ENCODE measurements at regions not wholly inside any gene's neighbourhood (a gene's known extent, or its start where the extent isn't known, plus 50 kb on each side); places are given as distances from the start of the nearest gene placed in this dataset.

GRCh38 chr1:164163289-164163849 lies 395.6 kb upstream of the PBX1 start:
- Histone ChIP-seq H3K27ac (ENCODE audit: insufficient read depth, low read length) (no peak overlapping the region), H3K18ac (ENCODE audit: low read depth, low read length) (no peak overlapping the region), H2BK120ac (ENCODE audit: low read depth, low read length) (no peak overlapping the region), H3K56ac (ENCODE audit: extremely low read depth, insufficient read depth, low read length) (no peak overlapping the region), H3K4me2 (ENCODE audit: low read depth, low read length) (no peak overlapping the region), H2AFZ (replicated peaks; ENCODE audit: low read length, poor library complexity) (no peak overlapping the region), H3K79me1 (ENCODE audit: low read depth in 1 of 2, low read length in 2 of 2) (no peaks in the 10 kb centered on the region), H3K4me3 (ENCODE audit: insufficient read depth, low read depth, low read length) (no peak overlapping the region), H2BK15ac (ENCODE audit: low read depth, low read length) (no peak overlapping the region), H3K4me1 (ENCODE audit: control insufficient read depth, insufficient read depth, low read length) (no peaks in the 10 kb centered on the region), H3K36me3 (ENCODE audit: control insufficient read depth, insufficient read depth, low read length) (no peaks in the 10 kb centered on the region), H2BK5ac (ENCODE audit: low read depth, low read length, poor library complexity, severe bottlenecking) (no peak overlapping the region), H4K8ac (ENCODE audit: low read depth in 2 of 2, low read length in 2 of 2) (no peak overlapping the region), H3K23ac (ENCODE audit: low read depth, low read length) (no peak overlapping the region), H3K9me3 (ENCODE audit: control insufficient read depth, insufficient read depth, low read length) (no peaks in the 10 kb centered on the region), H2AK5ac (ENCODE audit: low read depth, low read length) (no peak overlapping the region), H3K9ac (ENCODE audit: low read depth, low read length) (no peak overlapping the region), H3K14ac (replicated peaks; ENCODE audit: low read depth, low read length) (no peak overlapping the region), H4K5ac (ENCODE audit: low read depth, low read length) (no peak overlapping the region), H3K27me3 (ENCODE audit: control insufficient read depth, insufficient read depth, low read length) (no peaks in the 10 kb centered on the region), H4K20me1 (ENCODE audit: insufficient read depth, low read length) (no peaks in the 10 kb centered on the region), H3K4ac (ENCODE audit: low read depth, low read length) (no peak overlapping the region), H2AK9ac (replicated peaks; ENCODE audit: low read depth, low read length, poor library complexity) (no peak overlapping the region), H2BK20ac (ENCODE audit: low read depth, low read length) (no peak overlapping the region), H3K9me1 (ENCODE audit: insufficient read depth, low read length) (no peaks in the 10 kb centered on the region), H4K91ac (ENCODE audit: insufficient read depth, low read depth, low read length) (no peak overlapping the region)
- no TSS peak for BruUV-seq (replicated peaks)
- WGBS, 2 experiments (ENCODE audit: extremely low coverage in 2 of 2, insufficient read length in 1 of 2): no CpG with 5 or more reads among the region's 1 CpG
- POLR2A ChIA-PET (ENCODE audit: unreplicated experiment): no interaction called here
- in situ Hi-C loops (cut with MboI; ENCODE audit: low sequenced_read_pairs) (no loop called here), dilution Hi-C loops (cut with HindIII; ENCODE audit: low sequenced_read_pairs, unreplicated experiment) (no loop called here), intact Hi-C loops (cut with micrococcal nuclease) (no loop called here)
- TF ChIP-seq RAD21 (IDR thresholded peaks at IDR 0.05; ENCODE audit: low read length) (no peak), BHLHE40 (IDR thresholded peaks at IDR 0.05; ENCODE audit: low read depth, low read length) (no peak), MAFK (IDR thresholded peaks at IDR 0.05; ENCODE audit: low read depth, low read length) (no peak), CEBPB (IDR thresholded peaks at IDR 0.05; ENCODE audit: low read depth, low read length) (no peak), RCOR1 (IDR thresholded peaks at IDR 0.05; ENCODE audit: insufficient replicate concordance, low read length) (no peak), POLR2A (IDR thresholded peaks at IDR 0.05; ENCODE audit: low read depth, low read length) (no peak), NFE2L2 (IDR thresholded peaks at IDR 0.05; ENCODE audit: low read depth, low read length) (no peak), SMC3 (IDR thresholded peaks at IDR 0.05; ENCODE audit: low read depth, low read length) (no peak), MXI1 (IDR thresholded peaks at IDR 0.05; ENCODE audit: borderline replicate concordance, low read depth, low read length) (no peak), CHD1 (IDR thresholded peaks at IDR 0.05; ENCODE audit: low read depth, low read length) (no peak), MAZ (IDR thresholded peaks at IDR 0.05; ENCODE audit: borderline replicate concordance, low read depth, low read length) (no peak)
- TF ChIP-seq, protein P1, sequence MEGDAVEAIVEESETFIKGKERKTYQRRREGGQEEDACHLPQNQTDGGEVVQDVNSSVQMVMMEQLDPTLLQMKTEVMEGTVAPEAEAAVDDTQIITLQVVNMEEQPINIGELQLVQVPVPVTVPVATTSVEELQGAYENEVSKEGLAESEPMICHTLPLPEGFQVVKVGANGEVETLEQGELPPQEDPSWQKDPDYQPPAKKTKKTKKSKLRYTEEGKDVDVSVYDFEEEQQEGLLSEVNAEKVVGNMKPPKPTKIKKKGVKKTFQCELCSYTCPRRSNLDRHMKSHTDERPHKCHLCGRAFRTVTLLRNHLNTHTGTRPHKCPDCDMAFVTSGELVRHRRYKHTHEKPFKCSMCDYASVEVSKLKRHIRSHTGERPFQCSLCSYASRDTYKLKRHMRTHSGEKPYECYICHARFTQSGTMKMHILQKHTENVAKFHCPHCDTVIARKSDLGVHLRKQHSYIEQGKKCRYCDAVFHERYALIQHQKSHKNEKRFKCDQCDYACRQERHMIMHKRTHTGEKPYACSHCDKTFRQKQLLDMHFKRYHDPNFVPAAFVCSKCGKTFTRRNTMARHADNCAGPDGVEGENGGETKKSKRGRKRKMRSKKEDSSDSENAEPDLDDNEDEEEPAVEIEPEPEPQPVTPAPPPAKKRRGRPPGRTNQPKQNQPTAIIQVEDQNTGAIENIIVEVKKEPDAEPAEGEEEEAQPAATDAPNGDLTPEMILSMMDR (conservative IDR thresholded peaks at IDR 0.05; ENCODE audit: low read depth, low read length): no peak
- TF ChIP-seq, protein P2, sequence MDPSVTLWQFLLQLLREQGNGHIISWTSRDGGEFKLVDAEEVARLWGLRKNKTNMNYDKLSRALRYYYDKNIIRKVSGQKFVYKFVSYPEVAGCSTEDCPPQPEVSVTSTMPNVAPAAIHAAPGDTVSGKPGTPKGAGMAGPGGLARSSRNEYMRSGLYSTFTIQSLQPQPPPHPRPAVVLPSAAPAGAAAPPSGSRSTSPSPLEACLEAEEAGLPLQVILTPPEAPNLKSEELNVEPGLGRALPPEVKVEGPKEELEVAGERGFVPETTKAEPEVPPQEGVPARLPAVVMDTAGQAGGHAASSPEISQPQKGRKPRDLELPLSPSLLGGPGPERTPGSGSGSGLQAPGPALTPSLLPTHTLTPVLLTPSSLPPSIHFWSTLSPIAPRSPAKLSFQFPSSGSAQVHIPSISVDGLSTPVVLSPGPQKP (IDR thresholded peaks at IDR 0.05; ENCODE audit: borderline replicate concordance, low read depth, low read length): no peak
- CTCF ChIA-PET: no interaction called here
- DNase-seq (no peak), ATAC-seq (ENCODE audit: low read depth) (no peak)

Data from IMR-90 (cell line).